ENCODE measurements at regions not wholly inside any gene's neighbourhood (a gene's known extent, or its start where the extent isn't known, plus 50 kb on each side); places are given as distances from the start of the nearest gene placed in this dataset.

- no peaks in the 10 kb centered on the region for H3K4me1 ChIP-seq
- H3K4me3 ChIP-seq = no peak overlapping the region
- TF ChIP-seq POLR2A (IDR thresholded peaks at IDR 0.05) (no peak), EP300 (IDR thresholded peaks at IDR 0.05; ENCODE audit: low read depth) (no peak), CTCF (IDR thresholded peaks at IDR 0.05) (no peak), POLR2AphosphoS5 (IDR thresholded peaks at IDR 0.05) (no peak)
- no peak for DNase-seq
- in situ Hi-C loops (cut with MboI; ENCODE audit: low pct_ligation_motif_present in 1 of 4, low pct_unique_long_range_greater_than_20kb in 1 of 4, low sequenced_read_pairs in 3 of 4) = no loop called here
- intact Hi-C loops (cut with DNase I; ENCODE audit: low total_unique reads) = no loop called here
- H3K9me3 ChIP-seq = no peaks in the 10 kb centered on the region
- peaks cover 3% of the 10 kb centered on the region for H3K27me3 ChIP-seq
- no peak overlapping the region for H3K27ac ChIP-seq
- no peaks in the 10 kb centered on the region for H3K36me3 ChIP-seq
- WGBS, 2 donors (ENCODE audit: low coverage in 1 of 2) = 66 to 68% methylated on average over 3 to 5 of the region's 5 CpGs
Measured at GRCh38 chr2:30041884-30042283, 104.9 kb upstream of the YPEL5 start.

GRCh38 chr2:30046396-30046795 lies 100.4 kb upstream of the YPEL5 start:
- Histone ChIP-seq H3K36me3 (no peaks in the 10 kb centered on the region), H3K27me3 (peaks cover 3% of the 10 kb centered on the region), H3K27ac (no peak overlapping the region), H3K4me3 (no peak overlapping the region), H3K9me3 (no peaks in the 10 kb centered on the region), H3K4me1 (no peaks in the 10 kb centered on the region)
- DNase-seq = no peak
- intact Hi-C loops (cut with DNase I; ENCODE audit: low total_unique reads) = no loop called here
- WGBS, 2 donors (ENCODE audit: low coverage in 1 of 2) = 80 to 85% methylated on average over 1 to 2 of the region's 2 CpGs
- TF ChIP-seq POLR2AphosphoS5 (IDR thresholded peaks at IDR 0.05) = no peak
- TF ChIP-seq POLR2A (IDR thresholded peaks at IDR 0.05) = no peak
- TF ChIP-seq CTCF (IDR thresholded peaks at IDR 0.05) = no peak
- TF ChIP-seq EP300 (IDR thresholded peaks at IDR 0.05; ENCODE audit: low read depth) = no peak
- in situ Hi-C loops (cut with MboI; ENCODE audit: low pct_ligation_motif_present in 1 of 4, low pct_unique_long_range_greater_than_20kb in 1 of 4, low sequenced_read_pairs in 3 of 4) = no loop called here

GRCh38 chr2:30046979-30047378 lies 99.8 kb upstream of the YPEL5 start:
- H3K4me3 ChIP-seq = no peak overlapping the region
- peaks cover 3% of the 10 kb centered on the region for H3K27me3 ChIP-seq
- H3K4me1 ChIP-seq = no peaks in the 10 kb centered on the region
- H3K36me3 ChIP-seq = no peaks in the 10 kb centered on the region
- 53 to 60% methylated on average over 2 to 3 of the region's 3 CpGs for WGBS, 2 donors (ENCODE audit: low coverage in 1 of 2)
- intact Hi-C loops (cut with DNase I; ENCODE audit: low total_unique reads) (no loop called here), in situ Hi-C loops (cut with MboI; ENCODE audit: low pct_ligation_motif_present in 1 of 4, low pct_unique_long_range_greater_than_20kb in 1 of 4, low sequenced_read_pairs in 3 of 4) (no loop called here)
- no peak for TF ChIP-seq POLR2A (IDR thresholded peaks at IDR 0.05)
- TF ChIP-seq CTCF (IDR thresholded peaks at IDR 0.05) = no peak
- DNase-seq = no peak
- H3K9me3 ChIP-seq = no peaks in the 10 kb centered on the region
- no peak overlapping the region for H3K27ac ChIP-seq

GRCh38 chr2:30048636-30049175 lies 98.1 kb upstream of the YPEL5 start:
- Histone ChIP-seq H3K4me1 (no peaks in the 10 kb centered on the region), H3K4me3 (no peak overlapping the region), H3K27ac (no peak overlapping the region), H3K27me3 (peaks cover 3% of the 10 kb centered on the region), H3K9me3 (no peaks in the 10 kb centered on the region), H3K36me3 (no peaks in the 10 kb centered on the region)
- DNase-seq = no peak
- in situ Hi-C loops (cut with MboI; ENCODE audit: low pct_ligation_motif_present in 1 of 4, low pct_unique_long_range_greater_than_20kb in 1 of 4, low sequenced_read_pairs in 3 of 4) = no loop called here
- TF ChIP-seq POLR2AphosphoS5 (IDR thresholded peaks at IDR 0.05) (no peak), CTCF (IDR thresholded peaks at IDR 0.05) (no peak), POLR2A (IDR thresholded peaks at IDR 0.05) (no peak), EP300 (IDR thresholded peaks at IDR 0.05; ENCODE audit: low read depth) (no peak)
- intact Hi-C loops (cut with DNase I; ENCODE audit: low total_unique reads) = no loop called here
- WGBS, 2 donors (ENCODE audit: low coverage in 1 of 2) = 34 to 40% methylated on average over 5 to 8 of the region's 8 CpGs
